ENCODE measurements at regions not wholly inside any gene's neighbourhood (a gene's known extent, or its start where the extent isn't known, plus 50 kb on each side); places are given as distances from the start of the nearest gene placed in this dataset.

DNA sequence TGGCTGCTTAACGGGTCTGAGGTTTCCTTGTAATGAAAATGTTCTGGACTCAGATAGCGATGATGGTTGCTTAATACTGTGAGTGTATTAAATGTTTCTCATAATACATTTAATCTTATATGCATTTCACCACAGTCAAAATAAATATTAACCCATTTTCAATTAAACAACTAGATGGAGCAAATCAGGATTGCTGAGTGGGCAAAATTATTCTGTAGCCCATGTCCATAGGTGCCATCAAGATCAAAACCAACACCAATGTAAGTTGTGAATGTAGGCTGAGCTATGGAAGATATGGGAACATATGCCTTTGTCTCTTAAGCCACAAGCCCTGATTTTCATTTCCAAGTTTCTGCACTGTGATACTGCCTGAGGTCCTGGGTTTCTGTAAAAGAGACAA is 572.6 kb upstream of the EEF2KMT start:
- Histone ChIP-seq H3K4me1 (ENCODE audit: control insufficient read depth in 2 of 3, insufficient read depth in 2 of 3, low read depth in 1 of 3, low read length in 3 of 3) (no peaks in the 10 kb centered on the region), H3K9me3 (ENCODE audit: control insufficient read depth in 2 of 3, insufficient read depth in 1 of 3, low read length in 3 of 3) (no peaks in the 10 kb centered on the region), H3K27me3 (ENCODE audit: control insufficient read depth, insufficient read depth, low read length) (no peaks in the 10 kb centered on the region), H3K36me3 (ENCODE audit: control insufficient read depth in 2 of 3, insufficient read depth in 3 of 3, low read length in 3 of 3) (no peaks in the 10 kb centered on the region), H3K27ac (ENCODE audit: low read depth in 2 of 2, low read length in 2 of 2) (no peak overlapping the region), H3K9ac (ENCODE audit: low read length in 3 of 3) (no peak overlapping the region), H3K4me3 (ENCODE audit: low read length in 3 of 3) (no peak overlapping the region)
- FAIRE-seq, result no peak
- intact Hi-C loops (cut with DNase I), result no loop called here
- TF ChIP-seq CTCF (IDR thresholded peaks at IDR 0.05; ENCODE audit: borderline replicate concordance, extremely low read depth, insufficient read depth), result no peak
- no peak for DNase-seq

DNA sequence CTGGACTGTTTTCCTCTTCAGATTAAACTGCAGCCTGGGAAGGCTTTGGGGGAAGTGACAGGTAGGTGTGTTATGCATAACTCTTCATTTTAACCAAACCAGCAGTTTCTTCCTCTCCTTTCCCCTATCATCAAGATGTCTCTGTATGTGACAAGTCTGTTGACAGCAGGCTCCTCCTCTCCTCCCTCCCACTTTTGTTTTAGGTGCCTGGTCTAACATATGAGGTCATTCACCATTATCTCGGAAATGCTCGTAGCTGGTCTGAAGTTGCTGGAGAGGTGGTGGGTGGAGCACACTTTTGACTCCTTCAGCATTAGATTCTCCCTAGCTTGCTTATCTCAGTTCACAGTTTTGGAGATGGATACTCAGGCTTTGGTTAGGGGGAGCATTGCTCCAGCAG is 571.0 kb upstream of the EEF2KMT start:
- Histone ChIP-seq H3K27me3 (ENCODE audit: control insufficient read depth, insufficient read depth, low read length) (no peaks in the 10 kb centered on the region), H3K9ac (ENCODE audit: low read length in 3 of 3) (no peak overlapping the region), H3K4me3 (ENCODE audit: low read length in 3 of 3) (no peak overlapping the region), H3K27ac (ENCODE audit: low read depth in 2 of 2, low read length in 2 of 2) (no peak overlapping the region), H3K36me3 (ENCODE audit: control insufficient read depth in 2 of 3, insufficient read depth in 3 of 3, low read length in 3 of 3) (no peaks in the 10 kb centered on the region), H3K9me3 (ENCODE audit: control insufficient read depth in 2 of 3, insufficient read depth in 1 of 3, low read length in 3 of 3) (no peaks in the 10 kb centered on the region), H3K4me1 (ENCODE audit: control insufficient read depth in 2 of 3, insufficient read depth in 2 of 3, low read depth in 1 of 3, low read length in 3 of 3) (no peaks in the 10 kb centered on the region)
- TF ChIP-seq CTCF (IDR thresholded peaks at IDR 0.05; ENCODE audit: borderline replicate concordance, extremely low read depth, insufficient read depth), result no peak
- FAIRE-seq (no peak), DNase-seq (no peak)
- intact Hi-C loops (cut with DNase I), result no loop called here

GRCh38 chr16:5665834-5666233 is 568.2 kb upstream of the EEF2KMT start:
- intact Hi-C loops (cut with DNase I), result no loop called here
- TF ChIP-seq CTCF (IDR thresholded peaks at IDR 0.05; ENCODE audit: borderline replicate concordance, extremely low read depth, insufficient read depth), result no peak
- no peaks in the 10 kb centered on the region for H3K4me1 ChIP-seq (ENCODE audit: control insufficient read depth in 2 of 3, insufficient read depth in 2 of 3, low read depth in 1 of 3, low read length in 3 of 3)
- no peaks in the 10 kb centered on the region for H3K9me3 ChIP-seq (ENCODE audit: control insufficient read depth in 2 of 3, insufficient read depth in 1 of 3, low read length in 3 of 3)
- DNase-seq, result no peak
- H3K4me3 ChIP-seq (ENCODE audit: low read length in 3 of 3), result no peak overlapping the region
- no peak for FAIRE-seq
- H3K27ac ChIP-seq (ENCODE audit: low read depth in 2 of 2, low read length in 2 of 2), result no peak overlapping the region
- no peak overlapping the region for H3K9ac ChIP-seq (ENCODE audit: low read length in 3 of 3)
- H3K27me3 ChIP-seq (ENCODE audit: control insufficient read depth, insufficient read depth, low read length), result no peaks in the 10 kb centered on the region
- H3K36me3 ChIP-seq (ENCODE audit: control insufficient read depth in 2 of 3, insufficient read depth in 3 of 3, low read length in 3 of 3), result no peaks in the 10 kb centered on the region

- DNase-seq (no peak), FAIRE-seq (no peak)
- no peak overlapping the region for H3K27ac ChIP-seq (ENCODE audit: low read depth in 2 of 2, low read length in 2 of 2)
- TF ChIP-seq CTCF (IDR thresholded peaks at IDR 0.05; ENCODE audit: borderline replicate concordance, extremely low read depth, insufficient read depth), result no peak
- H3K4me1 ChIP-seq (ENCODE audit: control insufficient read depth in 2 of 3, insufficient read depth in 2 of 3, low read depth in 1 of 3, low read length in 3 of 3), result no peaks in the 10 kb centered on the region
- H3K4me3 ChIP-seq (ENCODE audit: low read length in 3 of 3), result no peak overlapping the region
- no peaks in the 10 kb centered on the region for H3K36me3 ChIP-seq (ENCODE audit: control insufficient read depth in 2 of 3, insufficient read depth in 3 of 3, low read length in 3 of 3)
- H3K9ac ChIP-seq (ENCODE audit: low read length in 3 of 3), result no peak overlapping the region
- no peaks in the 10 kb centered on the region for H3K27me3 ChIP-seq (ENCODE audit: control insufficient read depth, insufficient read depth, low read length)
- no peaks in the 10 kb centered on the region for H3K9me3 ChIP-seq (ENCODE audit: control insufficient read depth in 2 of 3, insufficient read depth in 1 of 3, low read length in 3 of 3)
- intact Hi-C loops (cut with DNase I), result no loop called here
These were observed 556.2 kb upstream of the EEF2KMT start for GRCh38 chr16:5653789-5654188.
